ENCODE measurements at regions not wholly inside any gene's neighbourhood (a gene's known extent, or its start where the extent isn't known, plus 50 kb on each side); places are given as distances from the start of the nearest gene placed in this dataset.

- no peak overlapping the region for H3K4me3 ChIP-seq (ENCODE audit: low read depth, low read length)
- no peak for TF ChIP-seq CTCF (IDR thresholded peaks at IDR 0.05; ENCODE audit: borderline replicate concordance, insufficient read depth, low read depth, low read length)
Measured at GRCh38 chr12:23428758-23429157, 520.7 kb downstream of the SOX5 start.

DNA sequence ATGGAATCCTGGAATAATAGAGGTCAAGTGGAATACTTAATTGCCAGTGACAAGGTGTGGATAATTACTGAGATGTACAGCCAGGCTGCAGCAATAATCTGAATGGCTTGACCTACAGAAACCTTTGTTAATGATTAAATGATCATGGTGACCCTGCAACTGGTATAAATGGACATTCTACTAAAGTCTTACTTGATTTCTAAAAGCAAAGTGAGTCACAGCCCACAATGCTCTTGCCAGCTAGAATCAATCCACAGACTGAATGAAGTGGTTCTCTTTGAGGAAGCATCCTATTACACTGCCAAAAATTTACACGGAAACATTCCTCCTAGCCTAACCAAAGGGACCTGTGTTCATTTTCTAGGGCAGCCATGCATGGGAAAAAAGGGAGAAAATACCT is 518.5 kb downstream of the SOX5 start:
- H3K4me3 ChIP-seq (ENCODE audit: low read depth, low read length), result no peak overlapping the region
- TF ChIP-seq CTCF (IDR thresholded peaks at IDR 0.05; ENCODE audit: borderline replicate concordance, insufficient read depth, low read depth, low read length), result no peak

- H3K4me3 ChIP-seq (ENCODE audit: low read depth, low read length), result no peak overlapping the region
- no peak for TF ChIP-seq CTCF (IDR thresholded peaks at IDR 0.05; ENCODE audit: borderline replicate concordance, insufficient read depth, low read depth, low read length)
Measured at GRCh38 chr12:23433121-23433520, 516.3 kb downstream of the SOX5 start.

GRCh38 chr12:23434154-23434553 is 515.3 kb downstream of the SOX5 start:
- no peak for TF ChIP-seq CTCF (IDR thresholded peaks at IDR 0.05; ENCODE audit: borderline replicate concordance, insufficient read depth, low read depth, low read length)
- no peak overlapping the region for H3K4me3 ChIP-seq (ENCODE audit: low read depth, low read length)

GRCh38 chr12:23446746-23447145 is 502.7 kb downstream of the SOX5 start:
- TF ChIP-seq CTCF (IDR thresholded peaks at IDR 0.05; ENCODE audit: borderline replicate concordance, insufficient read depth, low read depth, low read length), result no peak
- H3K4me3 ChIP-seq (ENCODE audit: low read depth, low read length), result no peak overlapping the region

- H3K4me3 ChIP-seq (ENCODE audit: low read depth, low read length), result no peak overlapping the region
- no peak for TF ChIP-seq CTCF (IDR thresholded peaks at IDR 0.05; ENCODE audit: borderline replicate concordance, insufficient read depth, low read depth, low read length)
Measured at GRCh38 chr12:23450810-23451209, 498.7 kb downstream of the SOX5 start.

DNA sequence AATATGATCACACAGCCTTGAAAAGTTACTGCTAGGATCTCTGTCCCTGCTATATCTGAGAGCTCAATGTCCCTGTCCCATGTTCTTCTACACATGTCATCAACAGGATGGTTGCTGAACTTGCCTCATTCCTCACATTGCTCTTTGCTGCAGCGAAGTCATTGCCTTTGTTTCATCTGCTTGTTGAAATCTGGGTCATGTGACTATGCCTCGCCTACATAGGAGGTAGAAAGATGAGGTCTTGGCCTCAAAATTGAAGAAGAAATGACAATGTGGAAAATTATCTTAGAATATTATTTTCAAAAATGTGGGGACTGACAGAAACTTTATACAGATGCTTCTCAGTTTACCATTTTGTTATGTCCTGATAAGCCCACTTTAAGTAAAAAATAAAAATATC is 494.2 kb downstream of the SOX5 start:
- TF ChIP-seq CTCF (IDR thresholded peaks at IDR 0.05; ENCODE audit: borderline replicate concordance, insufficient read depth, low read depth, low read length), result no peak
- H3K4me3 ChIP-seq (ENCODE audit: low read depth, low read length), result no peak overlapping the region
